K562 (cell line): ENCODE measurements at regions not wholly inside any gene's neighbourhood (a gene's known extent, or its start where the extent isn't known, plus 50 kb on each side); places are given as distances from the start of the nearest gene placed in this dataset.

ENCODE experiments used
- ATAC-seq: fragments of 200-7000 bp; cut with Tn5 transposase; 3 replicates; pipeline ENCODE4 v1.9.1; 2020; ENCODE audit warnings: moderate library complexity
- BruUV-seq: library from RNA; stranded (reverse); fragments of 400-500 nt; replicated peaks from 2 replicates; lab custom pipeline; 2021; lab: Mats Ljungman, UMichigan
- CTCF ChIA-PET: fragments of 300-600 bp; formaldehyde crosslinking; extraction: SDS; loops from one replicate; lab custom pipeline; 2021; ENCODE audit warnings: low intra/inter-chr PET ratio; lab: Yijun Ruan, JAX
- POLR2A ChIA-PET: fragments of 300-600, 350-650 bp; sonication (Branson Sonifier 250); formaldehyde crosslinking; extraction: SDS; loops from one replicate; lab custom pipeline; 2021; ENCODE audit warnings: antibody characterized with exemption, inconsistent platforms; lab: Yijun Ruan, JAX
- DNase-seq, 4 experiments: peaks; one replicate each; pipeline versions ENCODE4 v3.0.0 to v3.0.0-alpha.2; 2011 to 2018; ENCODE audit warnings: low spot score in 3 of 4, mixed read lengths in 3 of 4; ENCODE audit errors: extremely low read depth in 1 of 4
- FAIRE-seq: peaks from 2 replicates; lab custom pipeline; 2011; peaks lifted over from hg19 to GRCh38; lab: Jason Lieb, UNC
- H2AFZ ChIP-seq: 2 replicates; pipeline ENCODE4 v1.6.0; 2011; ENCODE audit warnings: low read depth, low read length, control low read depth, inconsistent platforms
- H3K27ac ChIP-seq: fragments of 200-600 bp; 3 replicates; pipeline ENCODE4 v1.8.0; 2011; ENCODE audit warnings: low read depth, mild to moderate bottlenecking, control low read depth, inconsistent platforms, low read length, moderate library complexity, mixed read lengths; ENCODE audit errors: extremely low read depth
- H3K27me3 ChIP-seq, 2 experiments: fragments of 300-600 bp in 1 of 2; 2 replicates in 1 of 2; 3 replicates in 1 of 2; pipeline versions ENCODE4 v1.6.0 to v1.8.0; 2011; ENCODE audit warnings: inconsistent platforms in 2 of 2, low read length in 2 of 2, mild to moderate bottlenecking in 1 of 2, mixed read lengths in 1 of 2, moderate library complexity in 1 of 2; ENCODE audit not compliant: control insufficient read depth in 2 of 2, insufficient read depth in 2 of 2
- H3K36me3 ChIP-seq: fragments of 300-600 bp; 3 replicates; pipeline ENCODE4 v1.8.0; 2011; ENCODE audit warnings: mild to moderate bottlenecking, low read length, inconsistent platforms; ENCODE audit not compliant: control insufficient read depth, insufficient read depth
- H3K4me1 ChIP-seq, 2 experiments: fragments of 200-600 bp in 1 of 2; replicated peaks in 1 of 2; 2 replicates in 1 of 2; 3 replicates in 1 of 2; pipeline versions ENCODE4 v1.5.1 to v1.8.0; 2011; ENCODE audit warnings: inconsistent platforms in 2 of 2, low read length in 2 of 2, mild to moderate bottlenecking in 1 of 2, mixed read lengths in 1 of 2, moderate library complexity in 1 of 2; ENCODE audit not compliant: control insufficient read depth in 2 of 2, insufficient read depth in 2 of 2
- H3K4me2 ChIP-seq: 2 replicates; pipeline ENCODE4 v1.6.1; 2011; ENCODE audit warnings: low read length, control low read depth, inconsistent platforms, mixed read lengths; ENCODE audit not compliant: insufficient read depth
- H3K4me3 ChIP-seq: fragments of 200-600 bp; sonication (generic), shearing (Covaris generic); 2 replicates; pipeline ENCODE4 v1.5.1; 2016; ENCODE audit warnings: control low read depth, inconsistent platforms
- H3K79me2 ChIP-seq: fragments of 200-600 bp; 3 replicates; pipeline ENCODE4 v1.8.0; 2011; ENCODE audit warnings: low read length, inconsistent platforms; ENCODE audit not compliant: control insufficient read depth, insufficient read depth
- H3K9ac ChIP-seq, 2 experiments: 2 replicates each; pipeline versions ENCODE4 v1.6.0 to v1.6.1; 2011; ENCODE audit warnings: low read depth in 2 of 2, low read length in 2 of 2, control low read depth in 1 of 2, inconsistent platforms in 1 of 2, mild to moderate bottlenecking in 1 of 2, mixed read lengths in 1 of 2; ENCODE audit not compliant: insufficient read depth in 1 of 2
- H3K9me1 ChIP-seq: one replicate; pipeline ENCODE4 v1.6.0; 2011; ENCODE audit warnings: inconsistent platforms, mild to moderate bottlenecking, low read length, moderate library complexity; ENCODE audit not compliant: control insufficient read depth, insufficient read depth
- H3K9me3 ChIP-seq: replicated peaks from 2 replicates; pipeline ENCODE4 v1.5.1; 2011; ENCODE audit warnings: low read depth, low read length, inconsistent platforms; ENCODE audit not compliant: control insufficient read depth, insufficient read depth
- H4K20me1 ChIP-seq: replicated peaks from 2 replicates; pipeline ENCODE4 v1.6.1; 2011; ENCODE audit warnings: low read length, inconsistent platforms, mixed read lengths; ENCODE audit not compliant: control insufficient read depth, insufficient read depth
- BHLHE40 ChIP-seq: IDR thresholded peaks from 2 replicates; pipeline ENCODE4 v1.6.1; 2011; ENCODE audit warnings: low read length, improper control_type of control experiment
- DMBX1 ChIP-seq: fragments of 250-450 bp; sonication (Bioruptor Pico); IDR thresholded peaks from 2 replicates; pipeline ENCODE4 v1.8.0; 2022; ENCODE audit warnings: inconsistent platforms, mild to moderate bottlenecking, moderate library complexity, borderline replicate concordance
- ETV6 ChIP-seq, 3 experiments: fragments of 150-350 bp in 1 of 3; sonication (generic) in 1 of 3; formaldehyde crosslinking in 1 of 3; IDR thresholded peaks; 2 replicates each; pipeline versions ENCODE4 v1.6.1 to v1.8.0; 2014 to 2022; ENCODE audit warnings: borderline replicate concordance in 2 of 3, low read depth in 2 of 3, antibody characterized with exemption in 1 of 3, low read length in 1 of 3, mild to moderate bottlenecking in 1 of 3, missing genetic modification reagents in 1 of 3
- FOS ChIP-seq: IDR thresholded peaks from 3 replicates; pipeline ENCODE4 v1.6.1; 2011; ENCODE audit not compliant: insufficient read length; ENCODE audit errors: extremely low read depth
- HOMEZ ChIP-seq: fragments of 250-450 bp; sonication (Bioruptor Pico); IDR thresholded peaks from 2 replicates; pipeline ENCODE4 v1.4.0; 2020; ENCODE audit warnings: mild to moderate bottlenecking, moderate library complexity
- NFATC3 ChIP-seq: fragments of 450-650 bp; IDR thresholded peaks from 2 replicates; pipeline ENCODE4 v1.6.1; 2017; ENCODE audit warnings: mild to moderate bottlenecking
- NONO ChIP-seq, 2 experiments: fragments of 200-400 bp in 1 of 2; fragments of 450-650 bp in 1 of 2; formaldehyde crosslinking in 1 of 2; IDR thresholded peaks; 2 replicates each; pipeline ENCODE4 v1.6.1; 2017; ENCODE audit warnings: low read depth in 2 of 2, mild to moderate bottlenecking in 2 of 2, moderate library complexity in 2 of 2, low read length in 1 of 2
- PHB ChIP-seq: fragments of 250-450 bp; sonication (Bioruptor Pico); IDR thresholded peaks from 2 replicates; pipeline ENCODE4 v1.5.0; 2021
- ZBED1 ChIP-seq: IDR thresholded peaks from 2 replicates; pipeline ENCODE4 v1.6.1; 2014
- WGBS: fragments of 100-300 bp; shearing (Covaris generic); methylation state at CpG from one replicate; pipeline ENCODE4 v1.1.6; 2016; ENCODE audit warnings: low coverage, mixed read lengths; ENCODE audit not compliant: insufficient coverage; ENCODE audit errors: missing lambda C conversion rate; 5-methylcytosine and 5-hydroxymethylcytosine counted together
- in situ Hi-C: fragments of 300-500 bp; cut with MboI; formaldehyde crosslinking; loops from 4 replicates; pipeline ENCODE4 v1.15.0; 2018; ENCODE audit warnings: inconsistent platforms, mixed read lengths
- intact Hi-C: fragments of 100-400 bp; cut with micrococcal nuclease; formaldehyde crosslinking; loops from 2 replicates; pipeline ENCODE4 v1.14.2; 2022

DNA sequence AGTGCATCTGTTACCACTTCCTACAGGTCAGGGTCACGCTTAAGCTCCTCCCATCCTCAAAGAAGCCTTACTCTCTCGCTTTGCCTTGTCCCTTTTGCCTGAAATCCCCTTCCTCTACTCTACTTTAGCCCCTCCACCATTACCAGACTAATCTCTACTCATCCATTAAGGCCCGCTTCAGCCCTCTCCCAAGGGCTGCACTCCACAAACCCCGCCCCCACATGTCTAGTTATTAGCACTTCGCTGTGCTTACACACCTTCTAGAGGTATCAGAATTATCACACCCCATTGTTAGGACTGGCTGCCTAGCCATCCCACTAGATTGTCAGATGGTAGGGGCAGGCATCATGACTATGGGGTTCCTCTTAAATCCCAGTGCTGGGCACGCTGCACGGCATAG, 565.7 kb upstream of the WWC1 start:
- H3K27ac ChIP-seq = no peak overlapping the region
- no peak overlapping the region for H3K4me2 ChIP-seq
- TF ChIP-seq BHLHE40 = no peak
- H3K27me3 ChIP-seq = no peaks in the 10 kb centered on the region
- no peaks in the 10 kb centered on the region for H3K4me1 ChIP-seq
- H4K20me1 ChIP-seq = no peaks in the 10 kb centered on the region
- H3K36me3 ChIP-seq = no peaks in the 10 kb centered on the region
- FAIRE-seq = no peak
- ChIA-PET CTCF (no interaction called here), POLR2A (no interaction called here)
- no peaks in the 10 kb centered on the region for H3K9me3 ChIP-seq
- DNase-seq = no peak
- intact Hi-C loops (loop anchor here (10.0 kb wide), 1 partner anchor 319 kb away; no protein-coding TSS in a partner anchor), in situ Hi-C loops (loop anchor here (10.0 kb wide), 1 partner anchor 499 kb away; no protein-coding TSS in a partner anchor)
- no TSS peak for BruUV-seq
- H3K79me2 ChIP-seq = no peaks in the 10 kb centered on the region
- no peak overlapping the region for H2AFZ ChIP-seq
- under 1% methylated on average over 7 of the region's 7 CpGs for WGBS
- no peaks in the 10 kb centered on the region for H3K9me1 ChIP-seq
- H3K4me3 ChIP-seq = no peak overlapping the region
- no peak for ATAC-seq
- H3K9ac ChIP-seq = no peak overlapping the region

DNA sequence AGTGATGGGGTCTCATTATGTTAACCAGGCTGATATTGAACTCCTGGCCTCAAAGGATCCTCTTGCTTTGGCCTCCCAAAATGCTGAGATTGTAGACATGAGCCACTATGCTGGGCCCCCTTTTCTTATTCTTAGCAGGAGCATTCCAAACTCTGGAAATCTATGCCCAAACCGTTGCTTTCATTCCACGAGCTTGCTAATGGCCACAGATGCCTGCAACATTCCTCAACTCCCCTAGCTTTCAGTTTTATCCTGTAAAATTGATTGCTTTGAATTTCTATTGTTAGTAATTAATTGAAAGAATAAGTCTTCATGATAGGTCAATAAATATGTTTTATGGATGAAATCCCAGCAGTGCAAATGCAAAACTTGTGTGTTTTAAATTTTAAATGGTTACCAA, 564.8 kb upstream of the WWC1 start:
- Histone ChIP-seq H3K4me3 (no peak overlapping the region), H3K79me2 (no peaks in the 10 kb centered on the region), H3K9ac (no peak overlapping the region), H2AFZ (no peak overlapping the region), H3K9me1 (no peaks in the 10 kb centered on the region), H3K4me2 (no peak overlapping the region), H3K36me3 (no peaks in the 10 kb centered on the region), H3K27ac (no peak overlapping the region), H3K27me3 (no peaks in the 10 kb centered on the region), H4K20me1 (no peaks in the 10 kb centered on the region)
- no peak for DNase-seq
- in situ Hi-C loops (loop anchor here (10.0 kb wide), 1 partner anchor 498 kb away; no protein-coding TSS in a partner anchor), intact Hi-C loops (loop anchor here (10.0 kb wide), 1 partner anchor 318 kb away; no protein-coding TSS in a partner anchor)
- 0% methylated on average over 2 of the region's 2 CpGs for WGBS
- ChIA-PET POLR2A (interaction anchor here (0.7 kb wide), 1 partner anchor 420 kb away, joined by 3 read pairs; no protein-coding TSS in a partner anchor), CTCF (no interaction called here)
- FAIRE-seq = no peak
- no TSS peak for BruUV-seq
- ATAC-seq = no peak
- TF ChIP-seq ETV6 (IDR thresholded peaks at IDR 0.05; ENCODE audit: borderline replicate concordance in 1 of 2, low read depth in 2 of 2, low read length in 1 of 2) = no peak
- no peak for TF ChIP-seq ETV6 (CRISPR knock-in tag; IDR thresholded peaks at IDR 0.05; ENCODE audit: borderline replicate concordance)
- TF ChIP-seq PHB (CRISPR knock-in tag) = no peak
- no peak for TF ChIP-seq DMBX1
- no peak for TF ChIP-seq NFATC3
- no peak for TF ChIP-seq FOS
- no peak for TF ChIP-seq HOMEZ
- TF ChIP-seq ZBED1 = no peak
- TF ChIP-seq NONO (IDR thresholded peaks at IDR 0.05; ENCODE audit: low read depth in 2 of 2, low read length in 1 of 2) = no peak
- TF ChIP-seq, all 486 proteins: peak for 0
- Histone ChIP-seq H3K4me1 (no peaks in the 10 kb centered on the region), H3K9me3 (no peaks in the 10 kb centered on the region)
